Fibroblast of peridontal ligament (primary cell): ENCODE measurements at regions not wholly inside any gene's neighbourhood (a gene's known extent, or its start where the extent isn't known, plus 50 kb on each side); places are given as distances from the start of the nearest gene placed in this dataset.
A peak's percentile ranks its signal among the peaks of the same experiment; 100 is the strongest.

Source experiments
- DNase-seq: peaks from one replicate; pipeline ENCODE4 v3.0.0-alpha.2; 2010; ENCODE audit errors: extremely low read depth

DNA sequence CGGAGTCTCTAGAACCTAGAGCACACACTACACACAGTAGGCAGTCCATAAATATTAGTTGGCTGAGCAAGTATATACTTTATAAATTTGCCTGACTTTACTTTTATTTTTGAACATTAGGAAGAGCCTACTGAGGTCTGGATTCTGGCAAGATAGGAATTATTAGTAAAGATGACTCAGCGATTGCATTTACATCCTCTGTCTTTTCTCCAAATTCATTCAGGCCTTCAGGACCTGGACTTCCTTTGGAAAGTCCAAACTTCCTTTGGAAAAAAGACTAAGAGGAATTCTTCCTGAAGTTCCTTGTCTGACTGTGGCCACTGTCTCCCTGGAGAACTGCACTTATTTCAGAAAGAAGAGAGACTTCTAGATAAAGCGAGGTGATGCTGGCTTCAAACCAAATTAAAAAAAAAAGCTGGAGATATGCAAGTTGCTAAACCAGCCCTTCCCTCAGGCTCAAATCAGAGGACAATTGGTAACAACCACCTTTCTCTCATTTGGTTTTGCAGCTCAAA, 251.3 kb downstream of the GAS1 start:
- no peak for DNase-seq

DNA sequence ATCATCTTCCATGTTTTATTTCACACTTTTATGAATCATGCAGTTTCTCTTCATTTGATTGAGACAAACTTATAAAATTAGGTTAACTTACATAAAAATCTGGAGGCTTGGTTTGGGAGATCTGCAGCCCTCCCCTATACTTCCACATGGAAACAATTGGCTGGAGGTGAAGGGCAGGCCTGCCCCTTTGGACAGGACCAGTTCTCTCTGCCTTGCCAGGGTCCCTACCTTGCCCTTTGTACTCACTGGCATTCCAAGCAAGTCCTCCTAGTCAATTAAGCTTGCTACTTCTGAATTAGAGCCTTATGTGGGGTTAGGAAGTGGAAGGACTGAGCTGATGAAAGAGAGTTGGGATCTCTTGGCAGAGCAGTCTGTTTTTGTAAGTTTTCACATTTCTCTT, 257.3 kb downstream of the GAS1 start:
- DNase-seq = no peak

DNA sequence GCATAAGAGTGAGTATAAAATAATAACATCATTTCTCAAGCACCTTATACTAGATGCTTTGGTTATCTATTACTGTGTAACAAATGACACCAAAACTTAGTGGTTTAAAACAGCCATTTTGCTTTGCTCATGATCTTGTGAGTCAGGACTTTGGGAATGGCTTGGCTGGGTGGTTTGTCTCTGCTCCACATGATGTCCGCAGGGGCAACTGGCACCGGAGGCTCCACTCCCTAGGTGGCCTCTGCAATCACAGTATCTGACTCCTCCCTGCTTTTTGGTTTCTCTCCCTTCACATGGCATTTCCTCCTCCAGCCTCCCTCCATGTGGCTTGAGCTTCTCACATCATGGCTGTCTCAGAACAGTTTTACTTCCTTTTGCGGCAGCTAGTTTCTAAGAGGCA, 259.5 kb downstream of the GAS1 start:
- DNase-seq = no peak

DNA sequence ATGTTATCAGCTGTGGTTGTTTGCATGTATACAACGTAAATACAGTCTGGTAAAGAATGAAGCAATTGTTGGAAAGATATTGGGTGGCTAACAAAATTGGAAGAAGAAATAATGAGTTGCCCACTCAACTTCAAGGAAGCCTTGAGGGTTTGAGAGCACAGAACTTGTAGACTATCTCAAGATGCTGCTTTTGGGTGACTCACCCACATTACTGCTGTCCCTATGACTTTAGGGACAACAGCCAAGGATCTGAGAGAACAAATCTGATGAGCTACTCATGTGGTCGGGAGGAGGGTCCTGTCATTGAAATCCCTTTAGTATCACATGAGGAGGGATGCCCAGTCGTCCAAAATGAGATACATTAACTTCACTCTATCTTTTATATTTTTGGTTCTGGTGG, 261.8 kb downstream of the GAS1 start:
- no peak for DNase-seq

DNA sequence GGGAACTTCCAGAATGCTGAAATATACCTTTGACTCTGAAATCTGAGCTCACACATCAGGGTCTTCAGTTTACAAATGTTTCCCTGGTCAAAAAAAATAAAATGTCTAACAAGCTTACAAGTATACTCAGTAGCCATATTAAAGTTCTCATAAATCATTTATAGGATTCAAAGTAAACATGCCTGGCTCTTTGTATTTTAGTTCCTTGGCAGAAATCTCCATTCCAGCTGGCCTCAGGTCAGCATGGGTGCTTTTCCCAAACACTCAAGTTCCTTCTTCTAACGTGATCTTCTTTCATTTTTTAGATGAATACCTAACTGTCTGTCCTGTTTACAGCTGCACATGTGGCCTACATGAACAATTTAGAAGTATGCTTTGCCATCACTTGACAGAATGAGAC, 263.2 kb downstream of the GAS1 start:
- DNase-seq = peak; percentile 33

DNA sequence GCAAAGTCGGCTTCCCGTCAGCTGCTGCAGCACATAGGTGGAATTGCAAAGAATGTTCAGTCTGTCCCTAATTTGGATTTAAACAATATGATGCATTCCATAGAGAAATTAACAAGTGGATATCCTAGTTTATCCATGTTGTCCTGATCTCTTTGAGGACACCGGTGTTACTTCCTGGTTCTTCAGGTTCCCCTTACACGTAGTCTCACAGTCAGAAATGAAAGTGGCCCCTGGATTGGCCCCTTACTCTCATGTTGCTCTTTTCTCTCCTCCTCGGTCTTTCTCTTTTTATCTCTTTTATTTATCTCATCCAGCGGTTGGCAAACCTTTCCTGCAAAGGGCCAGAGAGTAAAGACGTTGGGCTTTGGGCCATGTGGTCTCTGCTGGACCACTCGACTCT, 265.1 kb downstream of the GAS1 start:
- DNase-seq = no peak

DNA sequence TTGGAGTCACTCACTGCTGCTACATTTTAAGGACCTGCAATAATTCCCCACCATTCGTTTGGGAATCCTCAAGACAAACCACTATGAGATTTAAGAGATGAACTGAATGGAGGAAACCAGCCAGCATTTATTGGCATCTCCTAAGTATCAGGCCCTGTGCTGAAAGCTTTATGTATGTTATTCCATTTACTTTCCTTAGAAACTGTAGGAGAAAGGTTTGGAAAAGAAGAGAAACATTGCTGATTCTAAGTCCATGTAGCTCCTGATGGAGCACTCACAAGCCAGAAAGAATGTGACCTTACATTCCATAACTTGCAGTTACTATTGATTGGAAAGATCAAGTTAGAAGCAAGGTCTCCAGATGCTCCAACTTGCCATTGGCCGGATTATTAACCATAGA, 267.4 kb downstream of the GAS1 start:
- DNase-seq = peak; percentile 40

DNA sequence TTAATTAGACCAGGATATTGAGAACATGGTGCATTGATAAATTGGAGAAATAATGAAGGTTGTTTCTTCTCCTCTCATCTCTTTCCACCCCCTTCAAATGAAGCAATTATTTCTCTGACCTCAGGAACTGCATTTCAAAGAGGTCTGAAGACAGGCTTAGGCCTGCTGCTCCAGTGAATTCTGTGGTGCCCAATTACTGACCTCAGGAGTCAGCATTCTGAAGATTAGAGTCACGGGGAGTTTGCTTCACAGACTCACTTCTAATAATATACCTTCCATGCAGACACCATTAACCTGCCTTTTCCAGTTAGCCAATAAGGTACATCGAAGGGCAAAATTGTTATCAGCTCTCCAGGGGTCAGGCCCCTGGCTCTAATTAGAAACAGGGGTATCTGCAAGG, 270.9 kb downstream of the GAS1 start:
- no peak for DNase-seq

DNA sequence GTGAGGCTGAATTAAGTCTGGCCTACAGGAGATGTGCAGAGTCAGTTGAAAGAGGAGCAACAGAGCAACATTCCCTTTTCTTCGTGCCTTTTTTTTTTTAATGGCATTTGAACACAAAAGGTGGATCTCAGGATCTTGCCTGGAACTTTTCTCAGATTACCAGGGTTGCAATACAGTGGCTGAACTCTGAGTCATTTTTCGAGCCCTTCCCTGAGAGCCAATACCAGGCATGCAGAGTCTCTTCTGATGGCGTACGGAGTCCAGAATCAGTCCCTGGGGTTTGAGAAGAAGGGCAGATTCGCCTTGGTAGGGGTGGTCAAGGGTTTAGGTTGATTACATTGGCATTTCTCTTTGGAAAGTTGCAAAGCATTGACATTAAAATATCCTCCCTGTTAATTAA, 271.5 kb downstream of the GAS1 start:
- no peak for DNase-seq

DNA sequence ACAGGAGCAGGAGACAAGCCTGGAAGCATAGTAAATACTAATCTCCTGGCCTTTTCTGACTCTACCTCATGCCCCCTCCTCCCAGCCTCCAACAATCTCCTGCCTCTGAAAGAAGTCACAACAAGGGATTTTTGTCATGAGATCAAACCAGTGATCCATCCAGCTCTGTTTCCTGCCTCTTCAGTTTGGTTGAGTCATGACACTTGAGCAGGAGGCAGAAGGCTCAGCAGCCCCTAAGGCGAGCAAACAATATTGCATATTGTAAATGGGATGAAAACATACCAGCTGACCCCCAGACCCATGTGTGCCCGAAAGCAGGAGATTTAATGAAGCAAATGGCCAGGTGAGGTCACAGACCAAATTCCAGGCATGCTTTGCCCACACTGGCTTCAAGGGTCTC, 272.8 kb downstream of the GAS1 start:
- DNase-seq = no peak

DNA sequence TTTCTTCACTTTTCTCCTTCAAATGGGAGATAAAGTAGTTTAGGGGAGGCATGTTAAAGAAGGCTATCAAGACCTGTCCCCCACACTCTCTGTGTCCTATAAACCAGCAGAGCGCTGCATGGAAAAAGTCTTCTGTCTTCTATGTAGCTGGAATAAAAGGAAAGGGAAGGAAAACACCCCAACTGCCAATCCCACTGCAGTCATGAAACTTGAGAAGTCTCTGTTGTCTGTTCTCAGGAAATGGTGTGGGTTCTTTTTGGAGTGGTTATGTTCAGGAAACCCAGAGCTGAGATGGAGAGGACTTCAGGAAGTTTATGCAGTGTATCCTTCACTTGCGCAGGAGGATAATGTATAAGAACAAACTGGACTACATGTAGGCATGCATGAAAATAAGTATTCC, 274.3 kb downstream of the GAS1 start:
- DNase-seq = peak; percentile 15

DNA sequence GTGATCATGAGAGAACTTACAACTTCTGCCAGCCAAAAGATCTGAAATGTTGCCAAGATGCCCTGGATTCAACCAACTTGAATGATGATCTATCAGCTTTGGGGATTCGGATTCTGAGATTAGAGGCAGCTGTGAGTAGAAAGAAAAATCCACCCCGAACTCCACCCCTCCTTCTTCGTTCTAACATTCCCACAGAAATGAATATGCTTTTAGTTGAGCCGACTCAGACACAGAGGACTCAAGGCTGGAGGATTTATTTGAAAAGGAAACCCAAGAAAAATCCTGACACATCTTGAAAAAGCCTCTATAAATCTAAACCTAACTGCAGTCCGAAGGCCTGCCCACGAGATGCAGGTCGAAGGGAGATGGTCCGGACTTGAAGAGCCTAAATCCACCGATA, 275.0 kb downstream of the GAS1 start:
- DNase-seq = peak; percentile 17

DNA sequence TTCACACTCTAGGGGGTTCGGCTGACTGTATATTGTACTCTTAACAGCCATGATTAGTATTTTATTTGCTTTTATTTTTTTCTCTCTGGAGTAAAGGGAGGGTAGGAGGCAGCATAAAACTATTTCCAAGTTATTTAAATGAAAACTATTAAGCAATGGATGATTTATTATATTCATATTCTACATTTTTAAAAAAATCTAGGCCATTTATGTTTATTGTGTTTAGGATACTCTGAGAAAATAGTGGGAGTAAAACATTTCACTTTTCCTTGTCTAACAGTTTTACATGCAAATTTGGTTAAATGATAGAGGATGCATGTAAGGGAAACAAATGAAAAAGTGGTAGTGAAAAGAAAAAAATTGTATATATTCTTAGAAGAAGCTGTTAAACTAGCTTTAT, 276.3 kb downstream of the GAS1 start:
- no peak for DNase-seq

DNA sequence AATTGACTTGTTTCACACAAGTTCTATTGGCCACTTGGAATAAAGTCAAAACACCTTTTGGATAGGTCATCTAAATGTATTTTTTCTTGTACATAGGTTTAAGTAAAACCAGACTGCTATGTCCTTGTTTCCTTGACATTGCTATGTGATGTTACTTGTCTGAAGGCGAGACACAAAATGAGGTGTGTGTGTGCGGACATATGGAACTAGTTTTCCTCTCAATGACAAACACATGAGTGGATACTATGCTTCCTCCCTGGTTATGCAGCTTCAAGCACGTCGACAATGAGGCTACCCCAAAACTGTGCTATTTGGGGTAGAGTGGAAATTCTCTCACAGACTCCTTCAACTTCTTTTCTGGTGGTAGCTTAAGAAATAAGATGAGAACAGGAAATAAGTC, 276.8 kb downstream of the GAS1 start:
- no peak for DNase-seq

DNA sequence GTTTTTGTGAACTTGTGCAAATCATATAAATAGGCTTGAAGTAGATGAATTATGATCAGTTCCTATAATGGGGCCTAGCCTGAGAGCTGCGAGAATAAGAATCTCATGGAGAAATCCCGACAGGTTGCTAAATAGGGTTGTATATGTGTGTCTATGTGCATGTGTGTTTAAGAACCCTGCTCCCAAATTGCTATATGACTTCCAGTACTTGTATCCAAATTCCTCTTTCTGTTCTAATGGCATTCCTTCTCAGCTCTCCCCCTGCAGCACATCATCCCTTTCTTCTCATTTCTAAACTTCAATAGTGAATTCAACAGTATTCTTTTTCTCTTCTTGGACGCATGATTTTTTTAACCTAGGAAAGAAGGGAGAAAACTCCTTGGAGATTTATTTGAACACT, 277.2 kb downstream of the GAS1 start:
- DNase-seq = no peak

DNA sequence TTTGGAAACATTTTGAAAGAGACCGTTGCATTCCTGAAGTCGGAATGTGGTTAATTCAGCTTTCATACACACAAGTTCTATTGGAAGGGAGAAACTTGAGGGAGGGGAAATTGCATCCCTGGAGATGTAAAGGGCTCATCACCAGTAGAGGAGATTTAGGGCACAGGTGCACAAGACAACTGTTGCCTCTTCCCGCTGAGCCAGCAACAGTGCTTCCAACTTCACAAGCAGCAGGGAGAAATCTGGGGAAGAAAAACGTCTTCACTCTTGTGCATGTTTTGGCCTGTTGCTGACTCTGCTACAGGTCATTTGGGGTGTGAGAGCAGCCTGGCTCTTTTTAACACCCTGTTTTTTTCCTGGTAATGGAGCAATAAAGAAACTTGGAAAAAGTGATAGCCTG, 277.9 kb downstream of the GAS1 start:
- no peak for DNase-seq

DNA sequence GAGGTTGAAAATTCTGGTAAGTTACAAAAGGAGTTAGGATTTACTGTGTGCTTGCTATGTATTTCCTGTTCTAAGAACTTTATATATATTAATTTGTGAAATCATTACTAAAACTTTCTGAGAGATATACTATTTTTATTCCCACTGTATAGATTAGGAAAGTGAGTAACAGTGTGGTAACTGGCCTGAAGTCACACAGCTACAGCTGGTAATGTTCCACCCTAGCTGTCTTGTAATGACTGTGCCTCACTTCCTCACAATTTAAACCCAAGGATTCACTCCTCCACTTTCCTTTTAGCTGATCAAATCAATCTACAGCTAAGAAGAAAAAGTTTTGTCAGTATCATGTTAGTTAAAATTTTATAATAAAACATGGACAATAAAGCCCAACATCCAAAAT, 278.8 kb downstream of the GAS1 start:
- peak; percentile 27 for DNase-seq

DNA sequence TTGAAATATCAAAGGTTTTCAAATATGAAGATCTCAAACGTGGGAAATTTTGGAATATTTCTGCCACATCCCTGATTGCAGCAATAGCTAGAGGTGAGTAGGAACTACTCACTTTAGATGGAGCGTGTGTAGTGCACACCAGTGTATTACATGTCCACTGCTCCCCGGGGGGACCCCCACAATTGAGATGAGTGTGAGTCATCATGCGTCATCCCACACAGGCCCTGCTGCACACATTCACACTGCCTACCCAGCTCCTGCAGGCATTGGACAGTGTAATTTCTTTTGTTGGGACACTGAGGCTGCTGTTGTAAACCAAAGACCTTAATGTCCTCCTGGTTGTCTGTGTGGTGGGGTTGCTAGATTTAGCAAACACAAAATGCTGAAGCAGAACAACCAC, 280.0 kb downstream of the GAS1 start:
- peak; percentile 77 for DNase-seq

DNA sequence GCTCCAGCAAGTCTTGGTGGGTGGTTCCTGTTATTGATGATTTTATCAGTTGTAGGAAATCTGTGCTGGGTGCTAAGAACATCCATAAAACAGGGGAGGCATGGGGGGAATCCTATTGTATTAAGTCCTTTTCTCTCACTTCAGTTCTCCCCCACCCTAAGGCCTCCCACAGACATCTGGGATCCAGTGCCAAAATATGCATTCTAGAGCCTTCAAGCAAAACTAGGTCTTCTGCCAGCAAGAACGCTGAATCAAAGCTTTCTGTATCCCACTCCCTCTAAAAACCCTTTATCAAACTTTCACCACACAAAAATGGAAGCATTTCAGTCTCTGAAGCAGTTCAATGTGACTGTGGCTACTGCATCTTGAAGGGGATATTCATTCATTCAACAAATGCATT, 281.9 kb downstream of the GAS1 start:
- no peak for DNase-seq

DNA sequence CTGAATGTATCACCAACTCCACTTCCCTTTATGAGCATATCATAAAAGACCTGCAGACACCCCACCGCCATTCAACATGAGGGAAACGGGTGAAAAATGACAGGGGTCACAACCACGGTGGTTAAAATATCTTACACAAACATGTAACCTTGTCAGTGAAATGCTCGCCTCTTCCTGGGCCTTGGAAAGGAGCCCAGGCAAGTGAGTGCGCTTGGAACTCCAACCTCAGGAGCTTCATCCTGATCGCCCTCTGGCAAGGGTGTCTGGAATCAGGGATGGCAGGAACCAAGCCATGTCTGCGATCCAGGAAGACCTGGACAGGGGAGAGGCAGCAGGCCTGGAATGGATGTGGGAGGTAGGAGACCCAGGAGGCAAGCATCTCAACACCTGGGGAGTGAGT, 282.7 kb downstream of the GAS1 start:
- DNase-seq = no peak

DNA sequence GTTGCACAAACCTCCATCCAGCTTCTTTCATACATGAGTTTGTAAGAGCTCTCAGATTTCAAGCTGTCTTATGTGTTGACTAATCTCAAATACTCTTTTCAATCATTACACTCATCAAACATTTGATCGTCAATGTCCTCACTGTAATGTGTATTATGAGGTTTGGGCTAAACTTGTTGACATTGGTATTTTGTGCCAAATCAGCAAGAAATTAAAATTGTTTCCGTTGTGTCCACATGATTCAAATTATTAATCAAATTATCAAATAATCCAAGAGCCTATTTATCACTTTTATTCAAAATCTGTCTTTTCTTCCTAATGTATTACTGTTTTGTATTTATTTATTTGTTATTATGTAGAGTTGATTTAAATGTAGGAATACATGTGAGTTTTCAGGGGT, 283.4 kb downstream of the GAS1 start:
- no peak for DNase-seq

DNA sequence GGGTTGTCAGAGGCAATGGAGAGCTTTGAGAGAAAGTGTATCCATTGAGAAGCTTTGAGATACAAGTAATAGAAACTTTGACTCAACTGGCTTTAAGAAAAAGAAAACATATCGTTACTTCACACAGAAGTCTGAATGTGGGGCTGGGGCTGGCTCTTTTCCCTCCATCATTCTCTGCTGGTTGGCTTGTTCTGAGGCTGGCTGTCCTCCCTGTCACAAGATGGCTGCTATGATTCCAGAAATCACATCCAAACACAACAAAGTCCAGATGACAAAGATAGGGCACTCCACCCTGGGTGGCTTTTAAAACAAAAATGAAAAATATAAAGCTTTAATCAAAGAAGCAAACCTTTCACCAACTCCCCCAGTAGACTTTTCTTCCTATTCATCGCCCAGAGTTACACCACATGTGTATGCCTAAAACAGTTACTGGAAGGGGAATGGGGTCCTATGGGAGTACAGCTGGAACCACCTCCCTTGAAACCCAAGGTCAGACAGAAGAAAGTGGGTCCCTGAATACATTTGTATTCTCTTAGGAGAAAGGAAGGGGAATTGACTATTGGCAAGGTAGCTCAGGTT, 284.3 kb downstream of the GAS1 start:
- DNase-seq = no peak

DNA sequence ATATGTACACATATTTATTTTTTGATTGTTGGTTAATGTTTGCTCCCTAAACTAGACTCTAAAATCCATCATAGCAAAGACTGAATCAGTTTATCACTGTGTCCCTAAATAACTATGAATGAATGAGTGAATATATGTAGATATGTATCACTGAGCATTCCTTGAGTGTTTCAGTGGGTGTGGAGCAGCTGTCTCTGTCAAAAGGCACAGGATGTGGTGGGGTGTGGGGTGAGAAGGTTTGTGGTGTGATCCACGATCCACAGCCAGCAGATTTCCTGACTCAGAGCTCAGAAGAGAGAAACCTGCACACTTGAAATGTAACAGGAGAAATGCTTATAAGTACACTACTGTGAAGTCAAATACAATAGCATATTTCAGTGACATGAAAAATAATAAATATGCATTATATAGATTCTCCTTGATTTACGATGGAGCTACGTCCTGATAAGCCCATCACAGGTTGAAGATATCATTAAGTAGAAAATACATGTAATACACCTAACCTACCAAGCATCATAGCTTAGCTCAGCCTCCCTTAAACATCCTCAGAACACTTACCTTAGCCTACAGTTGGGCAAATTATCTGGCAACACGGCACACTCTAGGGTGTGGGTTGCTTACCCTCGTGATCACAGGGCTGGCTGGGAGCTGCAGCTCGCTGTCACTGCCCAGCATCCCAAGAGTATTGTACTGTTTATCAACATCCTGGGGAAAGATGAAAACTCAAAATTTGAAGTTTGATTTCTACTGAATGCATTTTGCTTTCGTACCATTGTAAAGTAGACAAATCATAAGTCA, 287.0 kb downstream of the GAS1 start:
- peak; percentile 75 for DNase-seq
